ENCODE measurements at regions not wholly inside any gene's neighbourhood (a gene's known extent, or its start where the extent isn't known, plus 50 kb on each side); places are given as distances from the start of the nearest gene placed in this dataset.
"Not testable (repeated sequence)": the region's sequence is repeated elsewhere in the genome, so short reads cannot be mapped to it uniquely, and the experiment has no call there.

DNA sequence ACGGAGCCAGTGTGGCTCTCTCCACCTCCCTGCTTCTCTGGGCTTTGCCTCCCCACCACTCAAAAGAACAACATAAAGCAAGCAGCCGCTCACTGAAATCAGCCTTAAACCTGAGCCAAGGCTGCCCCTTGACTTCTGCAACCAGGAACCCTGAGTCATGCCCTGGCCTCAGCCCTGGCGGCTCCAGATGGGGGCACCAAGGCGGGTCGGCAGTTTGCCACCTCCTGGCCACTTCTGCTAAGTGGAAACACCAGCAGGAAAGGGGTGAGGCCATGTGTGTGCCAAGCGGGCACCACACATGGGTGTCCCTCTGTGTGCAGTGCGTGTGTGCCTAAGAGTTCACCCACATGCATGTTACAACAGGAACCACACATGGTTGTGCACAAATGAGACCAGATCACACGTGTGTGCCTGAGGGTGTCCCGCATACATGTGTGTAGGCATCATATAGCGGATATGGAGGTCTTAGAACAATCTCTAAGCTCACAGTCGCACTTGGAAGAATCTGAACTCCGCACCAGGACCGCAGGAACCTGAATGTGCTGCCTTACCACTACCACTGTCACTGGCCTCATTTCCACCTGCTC is 221.2 kb downstream of the MN1 start:
- DNase-seq (ENCODE audit: low read depth) = peak; percentile 30

DNA sequence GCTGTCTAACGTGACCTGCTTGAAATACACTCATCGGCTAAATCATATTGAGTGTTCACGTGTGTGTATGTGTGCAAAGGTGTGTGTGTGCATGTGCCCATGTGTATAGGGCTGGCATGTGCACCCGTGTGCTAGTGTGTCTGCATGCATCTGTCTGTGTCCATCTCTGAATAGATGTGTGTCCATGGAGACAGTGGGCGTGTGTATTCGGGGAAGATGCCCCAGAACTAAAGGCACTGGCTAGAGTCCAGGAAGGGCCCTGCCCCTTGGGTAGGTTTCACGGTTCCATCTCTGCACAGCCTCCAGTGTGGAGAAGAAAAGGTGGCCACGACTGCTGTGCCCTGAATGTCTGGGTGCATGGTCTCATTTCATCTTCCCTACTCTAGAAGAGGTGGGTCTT is 220.3 kb downstream of the MN1 start:
- no peak for DNase-seq (ENCODE audit: low read depth)

- DNase-seq (ENCODE audit: low read depth) = peak; percentile 27
These were observed 219.9 kb downstream of the MN1 start for GRCh38 chr22:27581688-27582087.

GRCh38 chr22:27583856-27584255 is 217.7 kb downstream of the MN1 start:
- DNase-seq (ENCODE audit: low read depth) = no peak

- no peak for DNase-seq (ENCODE audit: low read depth)
These were observed 216.4 kb downstream of the MN1 start for GRCh38 chr22:27585141-27585540.

GRCh38 chr22:27588268-27588667 is 213.3 kb downstream of the MN1 start:
- DNase-seq (ENCODE audit: low read depth) = no peak

- no peak for DNase-seq (ENCODE audit: low read depth)
These were observed 212.6 kb downstream of the MN1 start for GRCh38 chr22:27588915-27589314.

DNA sequence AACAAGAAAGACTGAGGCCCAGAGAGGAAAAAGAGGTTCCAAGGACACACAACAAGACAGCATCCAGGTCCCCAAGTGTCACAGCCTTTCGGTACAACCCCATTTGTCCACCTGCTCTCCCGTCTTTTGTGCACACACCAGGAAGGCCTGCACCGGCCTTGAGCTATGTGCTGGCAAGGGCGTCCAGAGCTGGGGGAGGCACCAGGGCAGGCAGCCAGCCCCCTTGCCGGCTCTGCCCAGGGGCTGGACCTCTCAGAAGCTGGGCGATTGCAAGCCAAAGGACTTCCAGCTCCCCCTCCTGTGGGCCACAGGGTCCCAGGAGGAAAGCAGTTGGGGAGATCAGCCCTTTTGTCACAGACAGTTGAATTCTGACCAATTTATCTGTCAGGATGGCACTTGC is 210.5 kb downstream of the MN1 start:
- DNase-seq (ENCODE audit: low read depth) = no peak

- DNase-seq (ENCODE audit: low read depth) = no peak
These were observed 208.2 kb downstream of the MN1 start for GRCh38 chr22:27593378-27593777.

- no peak for DNase-seq (ENCODE audit: low read depth)
These were observed 207.5 kb downstream of the MN1 start for GRCh38 chr22:27594020-27594419.

DNA sequence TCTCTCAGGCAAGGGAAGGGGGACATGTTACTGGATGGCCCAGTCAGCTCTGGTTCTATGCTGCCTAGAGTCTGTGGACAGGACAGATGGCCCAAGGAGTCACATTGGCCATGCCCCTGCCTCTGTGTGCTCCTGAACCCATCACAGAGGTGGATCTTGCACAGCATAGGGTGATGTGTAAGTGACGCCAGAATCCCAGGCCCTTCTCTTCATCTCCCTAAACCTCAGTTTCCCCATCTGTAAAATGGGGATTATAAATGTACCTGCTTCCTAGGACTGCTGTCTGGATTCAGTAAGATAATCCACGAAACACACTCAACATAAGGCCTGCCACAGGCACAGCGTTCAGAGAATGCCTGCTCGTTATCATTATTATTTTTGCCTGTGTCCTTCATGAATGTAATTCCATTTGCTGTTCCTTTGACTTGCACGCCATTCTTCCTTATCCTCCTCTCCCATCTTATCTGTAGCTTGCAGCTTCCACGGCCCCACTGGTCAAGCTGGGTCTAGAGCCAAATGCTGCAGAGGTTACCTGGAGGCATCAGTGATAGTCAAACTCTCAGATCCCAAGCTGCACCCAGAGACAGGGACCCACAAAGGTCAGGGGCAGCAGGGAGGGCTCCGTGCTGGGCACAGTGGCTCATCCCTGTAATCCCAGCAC is 207.0 kb downstream of the MN1 start:
- no peak for DNase-seq (ENCODE audit: low read depth)

- DNase-seq (ENCODE audit: low read depth) = no peak
These were observed 205.3 kb downstream of the MN1 start for GRCh38 chr22:27596133-27596870.

DNA sequence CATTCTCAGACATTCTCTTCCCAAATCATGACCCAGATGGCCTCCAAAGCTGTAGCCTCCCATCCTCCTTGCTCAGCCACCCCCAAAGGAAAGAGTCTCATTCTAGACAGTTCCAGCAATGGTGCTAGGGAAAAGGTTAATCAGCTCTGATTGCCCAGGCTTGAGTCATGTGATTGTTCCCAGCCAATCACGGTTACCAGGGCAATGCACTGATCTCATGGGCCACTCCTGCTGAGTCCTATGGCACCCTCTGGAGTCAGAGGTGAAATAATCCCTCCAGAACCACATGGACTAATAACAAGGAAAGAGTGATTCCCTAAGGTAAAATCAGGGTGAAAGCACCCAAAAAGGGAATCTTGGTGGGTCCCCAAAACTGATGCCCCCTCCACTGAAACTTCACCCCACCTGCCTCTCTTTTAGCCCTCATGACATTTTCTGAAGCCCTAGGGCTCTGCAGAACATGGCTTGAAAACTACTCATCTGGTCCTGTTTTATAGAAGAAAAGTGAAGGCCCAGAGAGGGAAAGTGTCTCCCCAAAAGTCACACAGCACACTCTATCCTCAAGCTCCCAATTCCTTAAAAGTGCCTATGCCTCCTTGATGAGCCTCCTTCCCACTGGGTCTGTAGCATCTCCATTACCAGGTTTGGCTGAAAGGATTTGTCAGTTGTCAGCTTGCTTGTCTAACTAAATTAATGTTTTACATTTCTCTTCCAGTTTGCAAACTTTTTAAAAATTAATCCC is 203.7 kb downstream of the MN1 start:
- DNase-seq (ENCODE audit: low read depth) = peak; percentile 27

DNA sequence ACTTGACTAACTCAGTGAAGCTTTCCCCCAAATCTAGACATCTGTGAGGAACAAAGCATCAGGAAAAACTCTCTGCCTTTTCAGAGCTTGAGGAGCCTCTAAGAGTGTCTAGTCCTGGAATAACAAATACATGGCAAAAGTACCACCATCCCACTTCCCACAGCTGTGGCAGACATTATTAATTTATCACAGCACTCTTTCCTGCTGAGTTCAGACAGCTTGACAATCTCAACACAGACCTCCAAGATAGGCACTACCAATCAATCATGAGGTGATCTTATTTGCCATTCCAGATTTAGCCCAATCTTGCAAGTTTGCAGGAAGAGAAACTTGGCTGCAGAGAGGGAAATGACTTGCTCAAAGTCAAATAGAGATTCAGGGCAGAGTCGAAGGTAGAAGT is 202.8 kb downstream of the MN1 start:
- DNase-seq (ENCODE audit: low read depth) = no peak

- DNase-seq (ENCODE audit: low read depth) = no peak
These were observed 200.4 kb downstream of the MN1 start for GRCh38 chr22:27601195-27601594.

DNA sequence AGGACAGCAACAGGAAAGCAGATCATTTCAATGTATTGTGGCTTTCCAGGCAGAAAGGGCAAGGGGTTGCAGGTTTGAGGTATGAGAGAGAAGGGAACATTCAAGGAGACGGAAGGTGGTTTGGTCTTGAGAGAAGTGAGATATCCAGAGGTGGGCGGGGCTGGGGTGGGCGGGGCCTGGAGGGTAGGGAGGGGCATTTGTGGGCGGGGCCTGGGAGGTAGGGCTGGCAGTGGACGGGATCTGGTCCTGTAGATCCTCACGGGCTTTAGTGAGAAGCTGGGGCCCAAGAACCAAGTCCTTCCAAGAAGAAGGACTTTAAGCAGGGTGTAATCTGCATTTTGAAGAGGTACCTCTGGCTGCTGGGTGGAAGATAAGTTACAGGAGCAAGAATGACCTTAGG is 199.2 kb downstream of the MN1 start:
- DNase-seq (ENCODE audit: low read depth) = no peak

GRCh38 chr22:27603111-27603799 is 198.3 kb downstream of the MN1 start:
- no peak for DNase-seq (ENCODE audit: low read depth)

DNA sequence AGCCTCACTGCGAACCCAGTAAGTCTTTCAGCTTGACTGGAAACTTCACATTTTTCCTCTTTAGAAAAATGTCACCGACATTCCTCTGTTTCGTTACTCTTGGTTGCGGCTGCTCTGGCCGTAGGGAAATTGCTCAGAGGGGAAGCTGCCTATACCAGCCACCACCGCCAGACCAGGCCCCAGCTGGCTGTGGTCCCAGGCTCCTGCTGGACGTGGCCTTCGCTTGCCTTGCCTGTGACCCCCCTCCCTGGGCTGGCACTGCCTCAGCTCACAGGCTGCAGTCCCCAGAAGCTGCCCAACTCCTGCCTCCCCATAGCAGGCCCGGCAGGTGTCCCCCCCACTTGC is 197.8 kb downstream of the MN1 start:
- DNase-seq (ENCODE audit: low read depth) = no peak

- DNase-seq (ENCODE audit: low read depth) = no peak
These were observed 196.2 kb downstream of the MN1 start for GRCh38 chr22:27605390-27605789.

DNA sequence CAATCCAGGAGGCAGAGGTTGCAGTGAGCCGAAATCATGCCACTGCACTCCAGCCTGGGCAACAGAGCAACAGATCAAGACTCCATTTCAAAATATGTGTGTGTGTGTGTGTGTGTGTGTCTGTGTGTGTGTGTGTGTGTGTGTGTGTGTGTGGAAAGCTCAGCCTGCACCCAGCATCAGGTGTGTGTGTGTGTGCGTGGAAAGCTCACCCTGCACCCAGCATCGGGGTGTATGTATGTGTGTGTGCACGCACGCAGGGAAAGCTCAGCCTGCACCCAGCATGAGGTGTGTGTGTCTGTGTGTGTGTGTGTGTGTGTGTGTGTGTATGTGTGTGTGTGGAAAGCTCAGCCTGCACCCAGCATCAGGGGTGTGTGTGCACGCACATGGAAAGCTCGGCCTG is 193.8 kb downstream of the MN1 start:
- DNase-seq (ENCODE audit: low read depth) = not testable (repeated sequence)

DNA sequence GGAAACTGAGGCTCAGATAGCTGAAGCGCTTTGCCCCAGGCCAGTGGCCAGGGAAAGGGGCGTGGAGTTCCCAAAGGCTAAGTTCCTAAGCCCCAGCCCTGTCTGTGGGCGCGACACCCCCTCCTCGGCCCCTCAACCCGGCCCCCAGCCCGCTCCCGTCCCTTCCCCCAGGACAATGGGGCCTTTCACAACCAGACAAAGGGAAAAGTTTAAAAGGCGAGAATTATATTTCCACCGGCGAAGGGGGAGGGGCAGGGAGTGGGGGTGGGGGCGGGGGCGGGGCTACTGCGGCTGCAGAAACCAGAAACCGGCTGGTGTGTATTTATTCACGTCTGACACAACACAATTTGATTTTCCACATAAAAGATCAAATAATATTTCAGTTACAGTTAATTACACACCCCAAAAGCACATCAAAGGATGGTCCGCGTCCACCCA is 192.1 kb downstream of the MN1 start:
- DNase-seq (ENCODE audit: low read depth) = no peak

DNA sequence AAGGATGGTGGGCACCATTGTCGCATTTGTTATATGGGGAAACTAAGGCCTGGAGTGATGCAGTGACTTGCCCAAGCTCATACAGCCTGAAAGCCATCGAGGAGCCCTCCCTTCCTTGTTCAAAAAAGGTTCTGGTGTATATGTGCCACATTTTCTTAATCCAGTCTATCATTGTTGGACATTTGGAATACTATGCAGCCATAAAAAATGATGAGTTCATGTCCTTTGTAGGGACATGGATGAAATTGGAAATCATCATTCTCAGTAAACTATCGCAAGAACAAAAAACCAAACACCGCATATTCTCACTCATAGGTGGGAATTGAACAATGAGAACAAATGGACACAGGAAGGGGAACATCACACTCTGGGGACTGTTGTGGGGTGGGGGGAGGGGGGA is 191.4 kb downstream of the MN1 start:
- not testable (repeated sequence) for DNase-seq (ENCODE audit: low read depth)

All from LHCN-M2 (cell line).